ENCODE measurements at regions not wholly inside any gene's neighbourhood (a gene's known extent, or its start where the extent isn't known, plus 50 kb on each side); places are given as distances from the start of the nearest gene placed in this dataset.
"Not testable (repeated sequence)": the region's sequence is repeated elsewhere in the genome, so short reads cannot be mapped to it uniquely, and the experiment has no call there.

- Histone ChIP-seq H3K4me1 (ENCODE audit: control insufficient read depth, insufficient read depth, low read length) (no peaks in the 10 kb centered on the region), H3K9ac (ENCODE audit: low read depth, low read length) (no peak overlapping the region), H3K27me3 (ENCODE audit: control insufficient read depth, insufficient read depth, low read length) (no peaks in the 10 kb centered on the region), H3K9me3 (ENCODE audit: control insufficient read depth, insufficient read depth, low read length) (no peaks in the 10 kb centered on the region), H3K36me3 (ENCODE audit: control insufficient read depth, insufficient read depth, low read length) (no peaks in the 10 kb centered on the region), H3K4me3 (ENCODE audit: low read depth, low read length) (no peak overlapping the region)
Observed at GRCh38 chr7:115634633-115635032, 395.9 kb downstream of the TFEC start.

- Histone ChIP-seq H3K36me3 (ENCODE audit: control insufficient read depth, insufficient read depth, low read length) (no peaks in the 10 kb centered on the region), H3K9me3 (ENCODE audit: control insufficient read depth, insufficient read depth, low read length) (no peaks in the 10 kb centered on the region), H3K4me1 (ENCODE audit: control insufficient read depth, insufficient read depth, low read length) (no peaks in the 10 kb centered on the region), H3K27me3 (ENCODE audit: control insufficient read depth, insufficient read depth, low read length) (no peaks in the 10 kb centered on the region), H3K4me3 (ENCODE audit: low read depth, low read length) (no peak overlapping the region), H3K9ac (ENCODE audit: low read depth, low read length) (no peak overlapping the region)
Observed at GRCh38 chr7:115632636-115633035, 397.9 kb downstream of the TFEC start.

- H3K9me3 ChIP-seq (ENCODE audit: control insufficient read depth, insufficient read depth, low read length): no peaks in the 10 kb centered on the region
- no peaks in the 10 kb centered on the region for H3K36me3 ChIP-seq (ENCODE audit: control insufficient read depth, insufficient read depth, low read length)
- no peak overlapping the region for H3K4me3 ChIP-seq (ENCODE audit: low read depth, low read length)
- H3K4me1 ChIP-seq (ENCODE audit: control insufficient read depth, insufficient read depth, low read length): no peaks in the 10 kb centered on the region
- H3K9ac ChIP-seq (ENCODE audit: low read depth, low read length): no peak overlapping the region
- no peaks in the 10 kb centered on the region for H3K27me3 ChIP-seq (ENCODE audit: control insufficient read depth, insufficient read depth, low read length)
Observed at GRCh38 chr7:115631782-115632181, 398.8 kb downstream of the TFEC start.

- Histone ChIP-seq H3K4me1 (ENCODE audit: control insufficient read depth, insufficient read depth, low read length) (no peaks in the 10 kb centered on the region), H3K36me3 (ENCODE audit: control insufficient read depth, insufficient read depth, low read length) (no peaks in the 10 kb centered on the region), H3K9ac (ENCODE audit: low read depth, low read length) (no peak overlapping the region), H3K4me3 (ENCODE audit: low read depth, low read length) (no peak overlapping the region), H3K9me3 (ENCODE audit: control insufficient read depth, insufficient read depth, low read length) (no peaks in the 10 kb centered on the region), H3K27me3 (ENCODE audit: control insufficient read depth, insufficient read depth, low read length) (no peaks in the 10 kb centered on the region)
Observed at GRCh38 chr7:115630049-115630448, 400.5 kb downstream of the TFEC start.

- Histone ChIP-seq H3K27me3 (ENCODE audit: control insufficient read depth, insufficient read depth, low read length) (no peaks in the 10 kb centered on the region), H3K9ac (ENCODE audit: low read depth, low read length) (no peak overlapping the region), H3K4me1 (ENCODE audit: control insufficient read depth, insufficient read depth, low read length) (no peaks in the 10 kb centered on the region), H3K36me3 (ENCODE audit: control insufficient read depth, insufficient read depth, low read length) (no peaks in the 10 kb centered on the region), H3K4me3 (ENCODE audit: low read depth, low read length) (no peak overlapping the region), H3K9me3 (ENCODE audit: control insufficient read depth, insufficient read depth, low read length) (no peaks in the 10 kb centered on the region)
Observed at GRCh38 chr7:115618676-115619075, 411.9 kb downstream of the TFEC start.

GRCh38 chr7:115613836-115614235 lies 416.7 kb downstream of the TFEC start:
- no peaks in the 10 kb centered on the region for H3K36me3 ChIP-seq (ENCODE audit: control insufficient read depth, insufficient read depth, low read length)
- H3K9me3 ChIP-seq (ENCODE audit: control insufficient read depth, insufficient read depth, low read length): no peaks in the 10 kb centered on the region
- no peak overlapping the region for H3K4me3 ChIP-seq (ENCODE audit: low read depth, low read length)
- no peaks in the 10 kb centered on the region for H3K4me1 ChIP-seq (ENCODE audit: control insufficient read depth, insufficient read depth, low read length)
- H3K9ac ChIP-seq (ENCODE audit: low read depth, low read length): no peak overlapping the region
- no peaks in the 10 kb centered on the region for H3K27me3 ChIP-seq (ENCODE audit: control insufficient read depth, insufficient read depth, low read length)

GRCh38 chr7:115603416-115603815 lies 427.1 kb downstream of the TFEC start:
- no peaks in the 10 kb centered on the region for H3K9me3 ChIP-seq (ENCODE audit: control insufficient read depth, insufficient read depth, low read length)
- H3K27me3 ChIP-seq (ENCODE audit: control insufficient read depth, insufficient read depth, low read length): no peaks in the 10 kb centered on the region
- no peak overlapping the region for H3K9ac ChIP-seq (ENCODE audit: low read depth, low read length)
- no peaks in the 10 kb centered on the region for H3K36me3 ChIP-seq (ENCODE audit: control insufficient read depth, insufficient read depth, low read length)
- no peaks in the 10 kb centered on the region for H3K4me1 ChIP-seq (ENCODE audit: control insufficient read depth, insufficient read depth, low read length)
- H3K4me3 ChIP-seq (ENCODE audit: low read depth, low read length): no peak overlapping the region

GRCh38 chr7:115600207-115600606 lies 430.4 kb downstream of the TFEC start:
- H3K4me1 ChIP-seq (ENCODE audit: control insufficient read depth, insufficient read depth, low read length): no peaks in the 10 kb centered on the region
- no peak overlapping the region for H3K9ac ChIP-seq (ENCODE audit: low read depth, low read length)
- no peak overlapping the region for H3K4me3 ChIP-seq (ENCODE audit: low read depth, low read length)
- H3K27me3 ChIP-seq (ENCODE audit: control insufficient read depth, insufficient read depth, low read length): no peaks in the 10 kb centered on the region
- no peaks in the 10 kb centered on the region for H3K36me3 ChIP-seq (ENCODE audit: control insufficient read depth, insufficient read depth, low read length)
- H3K9me3 ChIP-seq (ENCODE audit: control insufficient read depth, insufficient read depth, low read length): no peaks in the 10 kb centered on the region

- H3K9me3 ChIP-seq (ENCODE audit: control insufficient read depth, insufficient read depth, low read length); H3K4me3 ChIP-seq (ENCODE audit: low read depth, low read length); H3K27me3 ChIP-seq (ENCODE audit: control insufficient read depth, insufficient read depth, low read length); H3K4me1 ChIP-seq (ENCODE audit: control insufficient read depth, insufficient read depth, low read length); H3K36me3 ChIP-seq (ENCODE audit: control insufficient read depth, insufficient read depth, low read length); H3K9ac ChIP-seq (ENCODE audit: low read depth, low read length): not testable (repeated sequence)
Observed at GRCh38 chr7:115599184-115599583, 431.4 kb downstream of the TFEC start.

GRCh38 chr7:115597220-115597619 lies 433.3 kb downstream of the TFEC start:
- not testable (repeated sequence) for H3K9ac ChIP-seq (ENCODE audit: low read depth, low read length); H3K36me3 ChIP-seq (ENCODE audit: control insufficient read depth, insufficient read depth, low read length); H3K27me3 ChIP-seq (ENCODE audit: control insufficient read depth, insufficient read depth, low read length); H3K4me1 ChIP-seq (ENCODE audit: control insufficient read depth, insufficient read depth, low read length); H3K9me3 ChIP-seq (ENCODE audit: control insufficient read depth, insufficient read depth, low read length); H3K4me3 ChIP-seq (ENCODE audit: low read depth, low read length)

GRCh38 chr7:115593111-115593510 lies 437.5 kb downstream of the TFEC start:
- Histone ChIP-seq H3K9ac (ENCODE audit: low read depth, low read length) (no peak overlapping the region), H3K27me3 (ENCODE audit: control insufficient read depth, insufficient read depth, low read length) (no peaks in the 10 kb centered on the region), H3K36me3 (ENCODE audit: control insufficient read depth, insufficient read depth, low read length) (no peaks in the 10 kb centered on the region), H3K4me1 (ENCODE audit: control insufficient read depth, insufficient read depth, low read length) (no peaks in the 10 kb centered on the region), H3K9me3 (ENCODE audit: control insufficient read depth, insufficient read depth, low read length) (no peaks in the 10 kb centered on the region), H3K4me3 (ENCODE audit: low read depth, low read length) (no peak overlapping the region)

- Histone ChIP-seq H3K27me3 (ENCODE audit: control insufficient read depth, insufficient read depth, low read length) (no peaks in the 10 kb centered on the region), H3K4me1 (ENCODE audit: control insufficient read depth, insufficient read depth, low read length) (no peaks in the 10 kb centered on the region), H3K9ac (ENCODE audit: low read depth, low read length) (no peak overlapping the region), H3K4me3 (ENCODE audit: low read depth, low read length) (no peak overlapping the region), H3K36me3 (ENCODE audit: control insufficient read depth, insufficient read depth, low read length) (no peaks in the 10 kb centered on the region), H3K9me3 (ENCODE audit: control insufficient read depth, insufficient read depth, low read length) (no peaks in the 10 kb centered on the region)
Observed at GRCh38 chr7:115585015-115585718, 445.4 kb downstream of the TFEC start.

Measured in iPS-15b (cell line).